GM10248 (cell line): ENCODE measurements at regions not wholly inside any gene's neighbourhood (a gene's known extent, or its start where the extent isn't known, plus 50 kb on each side); places are given as distances from the start of the nearest gene placed in this dataset.

Experiments used
- CTCF ChIA-PET: fragments of 300-600 bp; sonication (Branson Sonifier 250); formaldehyde crosslinking; extraction: SDS; loops from one replicate; lab custom pipeline; 2021; ENCODE audit warnings: antibody characterized with exemption; lab: Yijun Ruan, JAX
- POLR2A ChIA-PET: fragments of 350-650 bp; sonication (Branson Sonifier 250); formaldehyde crosslinking; extraction: SDS; loops from one replicate; lab custom pipeline; 2020; ENCODE audit warnings: antibody characterized with exemption; lab: Yijun Ruan, JAX
- DNase-seq: peaks from one replicate; pipeline ENCODE4 v3.0.0; 2012; ENCODE audit errors: extremely low spot score
- CTCF ChIP-seq: IDR thresholded peaks from 2 replicates; pipeline ENCODE4 v1.5.1; 2012; ENCODE audit warnings: mild to moderate bottlenecking, low read depth; ENCODE audit errors: extremely low read depth, missing control alignments, control extremely low read depth

GRCh38 chr7:46239846-46240245, 318.8 kb upstream of the IGFBP3 start:
- no peak for TF ChIP-seq CTCF
- DNase-seq: no peak
- CTCF ChIA-PET: interaction anchor here (1.4 kb wide), 2 partner anchors 9 to 13 kb away, joined by 3 to 4 read pairs; no protein-coding TSS in a partner anchor
- POLR2A ChIA-PET: no interaction called here

GRCh38 chr7:46237466-46237865, 316.4 kb upstream of the IGFBP3 start:
- ChIA-PET POLR2A (no interaction called here), CTCF (no interaction called here)
- no peak for DNase-seq
- TF ChIP-seq CTCF: no peak

- POLR2A ChIA-PET: no interaction called here
- no peak for DNase-seq
- no peak for TF ChIP-seq CTCF
- CTCF ChIA-PET: interaction anchor here (0.9 kb wide), 1 partner anchor 8 kb away, joined by 3 read pairs; no protein-coding TSS in a partner anchor
These were observed 312.7 kb upstream of the IGFBP3 start for GRCh38 chr7:46233585-46234329.

- POLR2A ChIA-PET: no interaction called here
- no peak for DNase-seq
- CTCF ChIA-PET: interaction anchor here (1.2 kb wide), 1 partner anchor 9 kb away, joined by 4 read pairs; no protein-coding TSS in a partner anchor
- no peak for TF ChIP-seq CTCF
These were observed 309.9 kb upstream of the IGFBP3 start for GRCh38 chr7:46230990-46231305.

GRCh38 chr7:46230298-46230989, 309.4 kb upstream of the IGFBP3 start:
- CTCF ChIA-PET: interaction anchor here (1.2 kb wide), 1 partner anchor 9 kb away, joined by 4 read pairs; no protein-coding TSS in a partner anchor
- POLR2A ChIA-PET: no interaction called here
- no peak for TF ChIP-seq CTCF
- no peak for DNase-seq

- POLR2A ChIA-PET: no interaction called here
- CTCF ChIA-PET: no interaction called here
- DNase-seq: no peak
- TF ChIP-seq CTCF: no peak
These were observed 308.3 kb upstream of the IGFBP3 start for GRCh38 chr7:46229409-46229808.
